Right atrium auricular region (tissue), 2 donors: ENCODE measurements at regions not wholly inside any gene's neighbourhood (a gene's known extent, or its start where the extent isn't known, plus 50 kb on each side); places are given as distances from the start of the nearest gene placed in this dataset.

Experiments
- DNase-seq: peaks from one replicate; pipeline ENCODE4 v3.0.0-alpha.2; 2019; ENCODE audit warnings: low spot score
- H3K27ac ChIP-seq, 2 donors: fragments of 200-600 bp; sonication (generic); 1 replicate in 1 of 2; 2 replicates in 1 of 2; pipeline ENCODE4 v1.5.1; 2016 to 2019
- H3K27me3 ChIP-seq, 2 donors: fragments of 200-600 bp; sonication (generic); one replicate each; pipeline versions ENCODE4 v1.5.1 to v1.6.0; 2017 to 2019
- H3K36me3 ChIP-seq: fragments of 200-600 bp; sonication (generic); one replicate; pipeline ENCODE4 v1.5.1; 2016
- H3K4me1 ChIP-seq, 2 donors: fragments of 200-600 bp; sonication (generic); one replicate each; pipeline versions ENCODE4 v1.5.1 to v1.6.0; 2017 to 2019
- H3K4me3 ChIP-seq, 2 donors: fragments of 200-600 bp; sonication (generic); 1 replicate in 1 of 2; 2 replicates in 1 of 2; pipeline ENCODE4 v1.5.1; 2017 to 2019; ENCODE audit warnings: mild to moderate bottlenecking in 1 of 2, moderate library complexity in 1 of 2
- H3K9me3 ChIP-seq, 2 donors: fragments of 200-600 bp; sonication (generic); one replicate each; pipeline ENCODE4 v1.5.1; 2019
- CTCF ChIP-seq, 2 donors: fragments of 200-600 bp; sonication (generic); IDR thresholded peaks; one replicate each; pipeline ENCODE4 v1.5.1; 2019; ENCODE audit warnings: antibody characterized with exemption in 2 of 2

GRCh38 chr6:98546376-98546775 lies 288.0 kb upstream of the POU3F2 start:
- Histone ChIP-seq H3K27me3 (no peaks in the 10 kb centered on the region), H3K9me3 (no peaks in the 10 kb centered on the region), H3K27ac (no peak overlapping the region), H3K4me3 (no peak overlapping the region), H3K4me1 (no peaks in the 10 kb centered on the region), H3K36me3 (no peaks in the 10 kb centered on the region)
- no peak for DNase-seq
- no peak for TF ChIP-seq CTCF (IDR thresholded peaks at IDR 0.05)

- H3K27ac ChIP-seq: no peak overlapping the region
- no peaks in the 10 kb centered on the region for H3K27me3 ChIP-seq
- H3K4me1 ChIP-seq: no peaks in the 10 kb centered on the region
- no peak for DNase-seq
- H3K36me3 ChIP-seq: no peaks in the 10 kb centered on the region
- no peak for TF ChIP-seq CTCF (IDR thresholded peaks at IDR 0.05)
- no peak overlapping the region for H3K4me3 ChIP-seq
- H3K9me3 ChIP-seq: no peaks in the 10 kb centered on the region
Measured at GRCh38 chr6:98547151-98547550, 287.2 kb upstream of the POU3F2 start.

- no peaks in the 10 kb centered on the region for H3K4me1 ChIP-seq
- H3K27me3 ChIP-seq: no peaks in the 10 kb centered on the region
- no peak for DNase-seq
- no peaks in the 10 kb centered on the region for H3K36me3 ChIP-seq
- H3K9me3 ChIP-seq: no peaks in the 10 kb centered on the region
- TF ChIP-seq CTCF (IDR thresholded peaks at IDR 0.05): no peak
- H3K27ac ChIP-seq: no peak overlapping the region
- no peak overlapping the region for H3K4me3 ChIP-seq
Measured at GRCh38 chr6:98547634-98548033, 286.7 kb upstream of the POU3F2 start.

- H3K27ac ChIP-seq: no peak overlapping the region
- no peaks in the 10 kb centered on the region for H3K9me3 ChIP-seq
Measured at GRCh38 chr6:98548301-98548700, 286.1 kb upstream of the POU3F2 start.

GRCh38 chr6:98560418-98560817 lies 274.0 kb upstream of the POU3F2 start:
- Histone ChIP-seq H3K27me3 (no peaks in the 10 kb centered on the region), H3K4me1 (no peaks in the 10 kb centered on the region), H3K4me3 (no peak overlapping the region), H3K27ac (no peak overlapping the region), H3K36me3 (no peaks in the 10 kb centered on the region), H3K9me3 (no peaks in the 10 kb centered on the region)
- TF ChIP-seq CTCF (IDR thresholded peaks at IDR 0.05): no peak
- no peak for DNase-seq

More at GRCh38 chr6:98548301-98548700, 286.1 kb upstream of the POU3F2 start:
- H3K4me1 ChIP-seq: no peaks in the 10 kb centered on the region
- H3K4me3 ChIP-seq: no peak overlapping the region
- no peak for DNase-seq
- no peaks in the 10 kb centered on the region for H3K27me3 ChIP-seq
- no peak for TF ChIP-seq CTCF (IDR thresholded peaks at IDR 0.05)
- H3K36me3 ChIP-seq: no peaks in the 10 kb centered on the region

GRCh38 chr6:98560841-98561240 lies 273.5 kb upstream of the POU3F2 start:
- Histone ChIP-seq H3K9me3 (no peaks in the 10 kb centered on the region), H3K27me3 (no peaks in the 10 kb centered on the region), H3K27ac (no peak overlapping the region), H3K4me3 (no peak overlapping the region), H3K4me1 (no peaks in the 10 kb centered on the region), H3K36me3 (no peaks in the 10 kb centered on the region)
- DNase-seq: no peak
- no peak for TF ChIP-seq CTCF (IDR thresholded peaks at IDR 0.05)
